GM23248 (cell line): ENCODE measurements at regions not wholly inside any gene's neighbourhood (a gene's known extent, or its start where the extent isn't known, plus 50 kb on each side); places are given as distances from the start of the nearest gene placed in this dataset.
A peak's percentile ranks its signal among the peaks of the same experiment; 100 is the strongest.

Source experiments
- DNase-seq: peaks from one replicate; pipeline ENCODE4 v3.0.0-alpha.2; 2015
- H2AFZ ChIP-seq: fragments of 200-600 bp; sonication (generic); 2 replicates; pipeline ENCODE4 v1.6.1; 2016; ENCODE audit warnings: antibody characterized with exemption
- H3F3A ChIP-seq: fragments of 200-600 bp; sonication (generic); 2 replicates; pipeline ENCODE4 v1.6.1; 2016; ENCODE audit warnings: mild to moderate bottlenecking, antibody characterized with exemption, mixed run types; ENCODE audit not compliant: insufficient read depth
- H3K27ac ChIP-seq: fragments of 200-600 bp; sonication (generic); 2 replicates; pipeline ENCODE4 v1.5.1; 2016; ENCODE audit warnings: mild to moderate bottlenecking
- H3K27me3 ChIP-seq: fragments of 200-600 bp; sonication (generic); replicated peaks from 2 replicates; pipeline ENCODE4 v1.6.1; 2016; ENCODE audit warnings: mild to moderate bottlenecking; ENCODE audit not compliant: insufficient read depth
- H3K36me3 ChIP-seq: fragments of 200-600 bp; sonication (generic); 2 replicates; pipeline ENCODE4 v1.6.1; 2016; ENCODE audit warnings: low read depth, mild to moderate bottlenecking
- H3K4me1 ChIP-seq: fragments of 200-600 bp; sonication (generic); 2 replicates; pipeline ENCODE4 v1.6.1; 2016; ENCODE audit warnings: mild to moderate bottlenecking; ENCODE audit not compliant: insufficient read depth
- H3K4me2 ChIP-seq: fragments of 200-600 bp; sonication (generic); one replicate; pipeline ENCODE4 v1.6.1; 2016; ENCODE audit warnings: mild to moderate bottlenecking; ENCODE audit not compliant: unreplicated experiment
- H3K4me3 ChIP-seq: fragments of 200-600 bp; sonication (generic); 2 replicates; pipeline ENCODE4 v1.5.1; 2016; ENCODE audit warnings: mild to moderate bottlenecking
- H3K79me2 ChIP-seq: fragments of 200-600 bp; sonication (generic); 2 replicates; pipeline ENCODE4 v1.6.1; 2016; ENCODE audit warnings: mild to moderate bottlenecking; ENCODE audit not compliant: insufficient read depth
- H3K9ac ChIP-seq: fragments of 200-600 bp; sonication (generic); 2 replicates; pipeline ENCODE4 v1.6.1; 2016; ENCODE audit warnings: mild to moderate bottlenecking
- H3K9me2 ChIP-seq: fragments of 200-600 bp; sonication (generic); 2 replicates; pipeline ENCODE4 v1.6.1; 2016; ENCODE audit warnings: mixed run types, mild to moderate bottlenecking, moderate library complexity; ENCODE audit not compliant: insufficient read depth
- H3K9me3 ChIP-seq: fragments of 200-600 bp; sonication (generic); one replicate; pipeline ENCODE4 v1.6.1; 2017; ENCODE audit warnings: low read depth
- H4K20me1 ChIP-seq: fragments of 200-600 bp; sonication (generic); 2 replicates; pipeline ENCODE4 v1.6.0; 2016; ENCODE audit not compliant: insufficient read depth
- EZH2 ChIP-seq: fragments of 200-600 bp; sonication (generic); IDR thresholded peaks from 2 replicates; pipeline ENCODE4 v1.6.1; 2018; ENCODE audit warnings: antibody characterized with exemption, mild to moderate bottlenecking; ENCODE audit not compliant: insufficient read depth, poor library complexity, severe bottlenecking
- EZH2phosphoT487 ChIP-seq: fragments of 200-600 bp; sonication (generic); IDR thresholded peaks from 2 replicates; pipeline ENCODE4 v1.6.1; 2018; ENCODE audit warnings: antibody characterized with exemption, moderate library complexity, mild to moderate bottlenecking, low read depth; ENCODE audit not compliant: insufficient read depth
- WGBS, 2 experiments: methylation state at CpG; one replicate each; pipeline ENCODE4 v1.1.6; 2015 to 2017; ENCODE audit warnings: low lambda C conversion rate in 2 of 2, low coverage in 1 of 2; ENCODE audit errors: missing lambda C conversion rate in 2 of 2; 5-methylcytosine and 5-hydroxymethylcytosine counted together
- in situ Hi-C: fragments of 300-500 bp; cut with MboI; formaldehyde crosslinking; loops from 2 replicates; pipeline ENCODE4 v1.15.0; 2020

DNA sequence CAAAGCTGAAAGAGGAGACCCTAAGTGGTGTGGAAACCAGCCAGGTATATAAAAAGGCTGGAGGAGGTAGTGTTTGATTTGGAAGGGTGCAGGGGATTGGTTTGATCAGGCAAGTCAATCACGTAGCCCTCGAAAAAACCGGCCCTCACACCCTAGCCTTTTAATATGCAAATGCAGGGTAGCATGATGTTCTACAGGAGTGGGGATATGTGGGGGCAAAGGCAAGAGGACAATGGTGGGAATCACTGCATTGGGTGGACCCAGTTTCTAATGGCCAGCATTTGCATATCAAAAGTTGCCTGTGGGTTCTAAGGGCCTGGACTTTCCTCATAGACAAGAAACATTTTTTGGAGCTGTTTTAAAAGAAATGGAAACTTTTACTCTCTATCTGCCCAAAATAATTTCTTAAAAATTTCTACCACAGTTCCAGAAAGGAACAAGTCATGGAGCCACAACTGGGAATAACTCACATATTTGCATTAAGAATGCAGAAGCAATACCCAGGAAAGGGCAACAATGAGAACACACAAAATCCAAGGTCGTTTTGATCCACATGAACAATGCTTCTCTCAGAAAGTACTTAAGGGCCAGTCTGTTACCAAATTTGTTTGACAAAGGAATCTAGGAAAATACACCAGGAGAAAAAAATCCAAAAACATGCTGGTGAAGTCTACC is 915.8 kb downstream of the NLGN4Y start:
- Histone ChIP-seq H3K36me3 (no peaks in the 10 kb centered on the region), H3K27ac (no peak overlapping the region), H3K79me2 (no peaks in the 10 kb centered on the region), H4K20me1 (no peaks in the 10 kb centered on the region), H3K9me2 (no peaks in the 10 kb centered on the region), H3K9me3 (no peaks in the 10 kb centered on the region), H2AFZ (no peak overlapping the region), H3K4me3 (no peak overlapping the region), H3K9ac (no peak overlapping the region), H3K27me3 (no peaks in the 10 kb centered on the region), H3K4me1 (no peaks in the 10 kb centered on the region), H3F3A (no peaks in the 10 kb centered on the region), H3K4me2 (no peak overlapping the region)
- in situ Hi-C loops: loop anchor here (25.0 kb wide), 1 partner anchor 97 kb away; no protein-coding TSS in a partner anchor
- DNase-seq: no peak
- TF ChIP-seq EZH2 (no peak), EZH2phosphoT487 (no peak)
- 65 to 89% methylated on average over 4 of the region's 4 CpGs for WGBS, 2 experiments

DNA sequence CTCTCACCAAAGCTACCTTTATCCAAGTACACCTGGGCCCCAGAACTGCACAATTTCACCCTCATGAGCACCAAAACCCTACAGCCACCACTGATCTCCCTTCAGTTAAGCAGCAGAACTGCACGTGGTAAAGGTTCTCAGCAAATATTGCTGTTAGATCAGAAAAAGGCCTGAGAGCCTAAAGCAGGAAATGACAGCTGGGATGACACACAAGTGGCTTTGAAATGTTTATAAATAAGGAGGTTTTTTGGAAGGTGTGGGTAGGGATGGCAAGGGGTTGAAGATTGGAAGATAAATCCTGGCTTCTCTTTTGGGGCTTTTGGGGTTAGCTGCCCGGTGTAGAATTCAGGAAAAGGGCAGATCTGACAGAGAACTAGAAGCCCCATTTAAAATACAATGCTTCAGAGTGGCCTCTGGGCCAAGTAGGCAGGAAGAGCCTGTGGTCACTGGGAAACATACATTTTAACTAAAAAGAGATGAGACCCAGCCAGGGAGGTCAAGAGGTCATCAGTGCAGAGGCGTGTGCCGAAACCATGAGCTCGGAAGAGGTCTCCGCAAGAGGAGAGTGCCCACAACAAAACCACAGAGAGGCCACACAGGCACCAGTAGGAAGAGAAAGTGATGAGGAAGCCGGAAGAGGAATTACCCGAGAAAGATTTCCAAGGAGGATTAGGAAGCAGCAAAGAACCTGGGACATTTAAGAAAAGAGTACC is 916.5 kb downstream of the NLGN4Y start:
- Histone ChIP-seq H3K27ac (no peak overlapping the region), H3K9ac (no peak overlapping the region), H2AFZ (no peak overlapping the region), H3K27me3 (no peaks in the 10 kb centered on the region), H3K4me2 (no peak overlapping the region), H3K4me1 (0 out of 2 replicates have a peak, but pooled peaks cover 3% of the 10 kb centered on the region), H3K36me3 (no peaks in the 10 kb centered on the region), H4K20me1 (no peaks in the 10 kb centered on the region), H3F3A (no peaks in the 10 kb centered on the region), H3K4me3 (no peak overlapping the region), H3K79me2 (no peaks in the 10 kb centered on the region), H3K9me3 (no peaks in the 10 kb centered on the region), H3K9me2 (no peaks in the 10 kb centered on the region)
- TF ChIP-seq EZH2 (no peak), EZH2phosphoT487 (no peak)
- DNase-seq: peak; percentile 16
- in situ Hi-C loops: loop anchor here (25.0 kb wide), 1 partner anchor 96 kb away; no protein-coding TSS in a partner anchor
- 62 to 70% methylated on average over 8 of the region's 8 CpGs for WGBS, 2 experiments

DNA sequence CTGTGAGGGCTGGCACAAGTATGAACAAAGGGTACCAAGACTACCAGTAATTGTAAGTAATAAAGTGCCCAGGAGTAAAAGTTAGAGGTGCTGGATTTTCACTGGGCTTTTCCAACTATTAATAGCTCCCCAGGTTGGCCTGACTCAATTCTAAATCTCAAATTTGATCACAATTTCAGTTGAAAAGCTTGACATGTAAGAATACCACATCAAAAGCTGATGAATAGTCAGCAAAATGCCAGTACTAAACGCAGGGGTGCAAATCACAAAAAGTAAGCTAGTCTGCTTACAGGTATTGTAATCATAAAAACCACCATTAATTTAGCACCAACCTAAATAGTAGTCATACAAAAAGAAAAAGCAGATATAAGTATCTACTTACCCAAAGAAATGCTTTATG is 917.5 kb downstream of the NLGN4Y start:
- no peaks in the 10 kb centered on the region for H3K9me3 ChIP-seq
- 40 to 69% methylated on average over 1 of the region's 1 CpG for WGBS, 2 experiments
- no peak for DNase-seq
- H3K9me2 ChIP-seq: no peaks in the 10 kb centered on the region
- H3K27me3 ChIP-seq: no peaks in the 10 kb centered on the region
- H2AFZ ChIP-seq: no peak overlapping the region
- no peak for TF ChIP-seq EZH2
- no peak for TF ChIP-seq EZH2phosphoT487
- no peaks in the 10 kb centered on the region for H4K20me1 ChIP-seq
- no peaks in the 10 kb centered on the region for H3K36me3 ChIP-seq
- H3K27ac ChIP-seq: no peak overlapping the region
- no peaks in the 10 kb centered on the region for H3K79me2 ChIP-seq
- H3K4me3 ChIP-seq: no peak overlapping the region
- H3F3A ChIP-seq: no peaks in the 10 kb centered on the region
- H3K4me1 ChIP-seq: 0 out of 2 replicates have a peak, but pooled peaks cover 7% of the 10 kb centered on the region
- H3K9ac ChIP-seq: no peak overlapping the region
- in situ Hi-C loops: loop anchor here (25.0 kb wide), 1 partner anchor 95 kb away; no protein-coding TSS in a partner anchor
- no peak overlapping the region for H3K4me2 ChIP-seq

DNA sequence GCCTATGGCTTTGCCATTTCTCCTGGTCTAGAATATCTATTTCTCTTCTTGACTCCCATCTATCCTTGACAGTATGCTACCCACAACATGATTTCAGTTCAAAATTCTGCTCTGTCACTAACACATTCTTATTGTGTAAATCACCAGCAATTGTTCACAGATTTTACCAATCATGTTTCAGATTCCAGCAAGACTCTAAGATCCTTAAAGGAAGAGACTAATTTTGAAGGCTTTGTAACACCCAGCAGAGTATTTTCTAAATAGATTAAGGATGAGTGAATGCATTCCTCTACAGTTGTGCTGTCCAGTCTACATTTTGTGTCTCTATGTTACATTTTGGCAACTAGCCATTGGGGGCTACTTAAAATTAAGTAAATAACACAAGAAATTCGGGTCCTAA is 921.5 kb downstream of the NLGN4Y start:
- H3F3A ChIP-seq: no peaks in the 10 kb centered on the region
- H3K4me1 ChIP-seq: 0 out of 2 replicates have a peak, but pooled peaks cover 7% of the 10 kb centered on the region
- H2AFZ ChIP-seq: no peak overlapping the region
- whole genome bisulfite sequencing, 2 experiments: 0% methylated on average over 1 of the region's 1 CpG
- H3K27me3 ChIP-seq: no peaks in the 10 kb centered on the region
- no peak overlapping the region for H3K9ac ChIP-seq
- H3K79me2 ChIP-seq: no peaks in the 10 kb centered on the region
- no peak overlapping the region for H3K4me3 ChIP-seq
- no peaks in the 10 kb centered on the region for H3K9me3 ChIP-seq
- TF ChIP-seq EZH2 (no peak), EZH2phosphoT487 (no peak)
- in situ Hi-C loops: loop anchor here (25.0 kb wide), 1 partner anchor 91 kb away; no protein-coding TSS in a partner anchor
- H3K36me3 ChIP-seq: no peaks in the 10 kb centered on the region
- peak; percentile 20 for DNase-seq
- no peak overlapping the region for H3K27ac ChIP-seq
- H3K9me2 ChIP-seq: no peaks in the 10 kb centered on the region
- no peak overlapping the region for H3K4me2 ChIP-seq
- H4K20me1 ChIP-seq: no peaks in the 10 kb centered on the region
